ENCODE measurements at regions not wholly inside any gene's neighbourhood (a gene's known extent, or its start where the extent isn't known, plus 50 kb on each side); places are given as distances from the start of the nearest gene placed in this dataset.

GRCh38 chr11:19347911-19348310, 107.2 kb upstream of the E2F8 start:
- DNase-seq (ENCODE audit: low read depth in 3 of 3, low spot score in 2 of 3) = no peak

- DNase-seq (ENCODE audit: low read depth in 3 of 3, low spot score in 2 of 3) = no peak
These were observed 105.3 kb upstream of the E2F8 start for GRCh38 chr11:19345848-19346681.

GRCh38 chr11:19345519-19345847, 104.7 kb upstream of the E2F8 start:
- no peak for DNase-seq (ENCODE audit: low read depth in 3 of 3, low spot score in 2 of 3)

- DNase-seq (ENCODE audit: low read depth in 3 of 3, low spot score in 2 of 3) = no peak
These were observed 104.1 kb upstream of the E2F8 start for GRCh38 chr11:19344661-19345518.

GRCh38 chr11:19342036-19342435, 101.3 kb upstream of the E2F8 start:
- DNase-seq (ENCODE audit: low read depth in 3 of 3, low spot score in 2 of 3) = no peak

GRCh38 chr11:19338375-19338774, 97.6 kb upstream of the E2F8 start:
- DNase-seq (ENCODE audit: low read depth in 3 of 3, low spot score in 2 of 3) = no peak

- no peak for DNase-seq (ENCODE audit: low read depth in 3 of 3, low spot score in 2 of 3)
These were observed 97.0 kb upstream of the E2F8 start for GRCh38 chr11:19337779-19338178.

- no peak for DNase-seq (ENCODE audit: low read depth in 3 of 3, low spot score in 2 of 3)
These were observed 95.6 kb upstream of the E2F8 start for GRCh38 chr11:19336331-19336730.

GRCh38 chr11:19332476-19332875, 91.7 kb upstream of the E2F8 start:
- DNase-seq (ENCODE audit: low read depth in 3 of 3, low spot score in 2 of 3) = no peak

GRCh38 chr11:19330416-19330815, 89.7 kb upstream of the E2F8 start:
- DNase-seq (ENCODE audit: low read depth in 3 of 3, low spot score in 2 of 3) = no peak

GRCh38 chr11:19329970-19330369, 89.2 kb upstream of the E2F8 start:
- DNase-seq (ENCODE audit: low read depth in 3 of 3, low spot score in 2 of 3) = no peak

- DNase-seq (ENCODE audit: low read depth in 3 of 3, low spot score in 2 of 3) = no peak
These were observed 88.0 kb upstream of the E2F8 start for GRCh38 chr11:19328586-19329311.

- DNase-seq (ENCODE audit: low read depth in 3 of 3, low spot score in 2 of 3) = no peak
These were observed 86.5 kb upstream of the E2F8 start for GRCh38 chr11:19327280-19327679.

- no peak for DNase-seq (ENCODE audit: low read depth in 3 of 3, low spot score in 2 of 3)
These were observed 85.8 kb upstream of the E2F8 start for GRCh38 chr11:19326499-19326898.

- DNase-seq (ENCODE audit: low read depth in 3 of 3, low spot score in 2 of 3) = no peak
These were observed 82.8 kb upstream of the E2F8 start for GRCh38 chr11:19323502-19323901.

- no peak for DNase-seq (ENCODE audit: low read depth in 3 of 3, low spot score in 2 of 3)
These were observed 80.6 kb upstream of the E2F8 start for GRCh38 chr11:19321351-19321750.

GRCh38 chr11:19320827-19321226, 80.1 kb upstream of the E2F8 start:
- DNase-seq (ENCODE audit: low read depth in 3 of 3, low spot score in 2 of 3) = no peak

- DNase-seq (ENCODE audit: low read depth in 3 of 3, low spot score in 2 of 3) = no peak
These were observed 75.7 kb upstream of the E2F8 start for GRCh38 chr11:19316434-19316833.

- no peak for DNase-seq (ENCODE audit: low read depth in 3 of 3, low spot score in 2 of 3)
These were observed 74.8 kb upstream of the E2F8 start for GRCh38 chr11:19315511-19315910.

GRCh38 chr11:19313140-19313539, 72.4 kb upstream of the E2F8 start:
- DNase-seq (ENCODE audit: low read depth in 3 of 3, low spot score in 2 of 3) = no peak

- peak in 2 of 3 donors; percentile 23 to 41 for DNase-seq (ENCODE audit: low read depth in 3 of 3, low spot score in 2 of 3)
These were observed 70.7 kb upstream of the E2F8 start for GRCh38 chr11:19311308-19312030.
